ENCODE measurements at regions not wholly inside any gene's neighbourhood (a gene's known extent, or its start where the extent isn't known, plus 50 kb on each side); places are given as distances from the start of the nearest gene placed in this dataset.

DNA sequence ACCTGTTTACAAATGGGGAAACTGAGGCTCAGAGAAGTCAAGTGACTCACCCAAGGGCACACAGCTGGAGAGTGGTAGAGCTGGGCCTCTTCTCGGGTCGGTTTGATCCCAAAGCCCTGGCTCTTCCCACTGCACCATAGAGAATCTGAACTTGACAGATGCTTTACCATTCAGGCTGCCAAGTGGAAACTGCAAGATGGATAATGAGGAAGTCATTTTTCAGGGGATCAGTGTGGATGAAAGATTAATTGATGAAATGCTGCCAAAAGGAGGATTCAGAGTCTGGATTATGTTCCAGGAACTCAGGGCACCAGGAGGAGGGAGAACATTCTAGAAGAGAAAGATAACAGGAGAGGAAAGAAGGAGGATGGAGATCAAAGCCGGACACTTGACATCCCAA is 185.9 kb upstream of the ZBED5 start:
- Histone ChIP-seq H3K4me2 (no peak overlapping the region), H3K4me1 (ENCODE audit: insufficient read depth) (peaks cover 3% of the 10 kb centered on the region), H3K79me2 (no peaks in the 10 kb centered on the region), H2AFZ (no peak overlapping the region), H3K9me2 (replicated peaks; ENCODE audit: insufficient read depth) (no peaks in the 10 kb centered on the region), H3K27me3 (no peaks in the 10 kb centered on the region), H4K20me1 (ENCODE audit: insufficient read depth, poor library complexity, severe bottlenecking) (no peaks in the 10 kb centered on the region), H3K9me3 (ENCODE audit: low read depth) (no peaks in the 10 kb centered on the region), H3K27ac (no peak overlapping the region), H3K4me3 (no peak overlapping the region), H3K36me3 (replicated peaks; ENCODE audit: insufficient read depth, low read depth) (no peaks in the 10 kb centered on the region)
- 91% methylated on average over 3 of the region's 3 CpGs for WGBS (ENCODE audit: low lambda C conversion rate, missing lambda C conversion rate)
- no peak for DNase-seq (ENCODE audit: low spot score)
- TF ChIP-seq EZH2 (IDR thresholded peaks at IDR 0.05; ENCODE audit: borderline replicate concordance) (no peak), EZH2phosphoT487 (IDR thresholded peaks at IDR 0.05; ENCODE audit: low read depth, severe bottlenecking, unreplicated experiment) (no peak)
- TF ChIP-seq, protein P1, sequence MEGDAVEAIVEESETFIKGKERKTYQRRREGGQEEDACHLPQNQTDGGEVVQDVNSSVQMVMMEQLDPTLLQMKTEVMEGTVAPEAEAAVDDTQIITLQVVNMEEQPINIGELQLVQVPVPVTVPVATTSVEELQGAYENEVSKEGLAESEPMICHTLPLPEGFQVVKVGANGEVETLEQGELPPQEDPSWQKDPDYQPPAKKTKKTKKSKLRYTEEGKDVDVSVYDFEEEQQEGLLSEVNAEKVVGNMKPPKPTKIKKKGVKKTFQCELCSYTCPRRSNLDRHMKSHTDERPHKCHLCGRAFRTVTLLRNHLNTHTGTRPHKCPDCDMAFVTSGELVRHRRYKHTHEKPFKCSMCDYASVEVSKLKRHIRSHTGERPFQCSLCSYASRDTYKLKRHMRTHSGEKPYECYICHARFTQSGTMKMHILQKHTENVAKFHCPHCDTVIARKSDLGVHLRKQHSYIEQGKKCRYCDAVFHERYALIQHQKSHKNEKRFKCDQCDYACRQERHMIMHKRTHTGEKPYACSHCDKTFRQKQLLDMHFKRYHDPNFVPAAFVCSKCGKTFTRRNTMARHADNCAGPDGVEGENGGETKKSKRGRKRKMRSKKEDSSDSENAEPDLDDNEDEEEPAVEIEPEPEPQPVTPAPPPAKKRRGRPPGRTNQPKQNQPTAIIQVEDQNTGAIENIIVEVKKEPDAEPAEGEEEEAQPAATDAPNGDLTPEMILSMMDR (IDR thresholded peaks at IDR 0.05; ENCODE audit: poor library complexity) = no peak

DNA sequence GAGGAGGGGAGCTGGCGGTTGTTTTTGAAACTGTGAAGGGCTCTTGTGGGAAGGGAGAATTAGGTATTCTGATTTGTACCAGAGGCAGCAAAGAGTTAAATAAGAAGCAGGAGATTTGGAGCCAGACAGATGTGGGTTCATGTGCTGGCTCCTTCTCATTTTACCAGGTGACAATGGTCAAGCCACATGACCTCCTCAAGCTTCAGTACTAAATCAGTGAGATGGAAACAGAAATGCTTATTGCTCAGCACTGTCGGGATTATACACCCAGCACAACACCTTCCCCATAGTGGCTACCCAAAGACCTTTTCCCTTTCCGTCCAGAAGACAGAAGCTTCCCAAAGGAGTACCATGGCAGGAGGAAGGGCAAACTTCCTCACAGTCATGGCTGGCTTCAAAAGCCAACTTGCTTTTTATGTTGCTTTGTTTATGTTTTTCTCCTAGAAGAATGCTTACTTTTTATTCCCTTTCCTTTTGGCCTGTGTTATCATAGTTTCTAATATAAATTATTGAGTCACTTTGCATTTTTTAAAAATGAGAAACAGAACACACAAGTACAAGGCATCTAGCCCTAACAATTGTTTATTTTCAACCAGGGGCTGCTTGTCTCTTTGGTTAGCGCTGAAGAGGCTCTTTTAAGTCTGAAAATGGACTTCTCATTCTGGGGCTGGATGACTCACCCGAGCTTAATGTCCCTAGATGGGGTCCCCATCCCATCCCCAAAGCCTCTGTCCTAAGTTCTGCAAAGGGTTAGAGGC is 181.5 kb upstream of the ZBED5 start:
- DNase-seq (ENCODE audit: low spot score) = no peak
- peaks cover 12% of the 10 kb centered on the region for H3K4me1 ChIP-seq (ENCODE audit: insufficient read depth)
- no peaks in the 10 kb centered on the region for H3K9me2 ChIP-seq (replicated peaks; ENCODE audit: insufficient read depth)
- no peak overlapping the region for H3K27ac ChIP-seq
- no peak overlapping the region for H3K4me3 ChIP-seq
- no peaks in the 10 kb centered on the region for H4K20me1 ChIP-seq (ENCODE audit: insufficient read depth, poor library complexity, severe bottlenecking)
- H3K79me2 ChIP-seq = no peaks in the 10 kb centered on the region
- H3K4me2 ChIP-seq = no peak overlapping the region
- no peaks in the 10 kb centered on the region for H3K36me3 ChIP-seq (replicated peaks; ENCODE audit: insufficient read depth, low read depth)
- no peaks in the 10 kb centered on the region for H3K9me3 ChIP-seq (ENCODE audit: low read depth)
- H3K27me3 ChIP-seq = no peaks in the 10 kb centered on the region
- 76% methylated on average over 5 of the region's 5 CpGs for WGBS (ENCODE audit: low lambda C conversion rate, missing lambda C conversion rate)
- no peak overlapping the region for H2AFZ ChIP-seq
- TF ChIP-seq, protein P1 (IDR thresholded peaks at IDR 0.05; ENCODE audit: poor library complexity) = no peak
- TF ChIP-seq EZH2 (IDR thresholded peaks at IDR 0.05; ENCODE audit: borderline replicate concordance) (no peak), EZH2phosphoT487 (IDR thresholded peaks at IDR 0.05; ENCODE audit: low read depth, severe bottlenecking, unreplicated experiment) (no peak)

DNA sequence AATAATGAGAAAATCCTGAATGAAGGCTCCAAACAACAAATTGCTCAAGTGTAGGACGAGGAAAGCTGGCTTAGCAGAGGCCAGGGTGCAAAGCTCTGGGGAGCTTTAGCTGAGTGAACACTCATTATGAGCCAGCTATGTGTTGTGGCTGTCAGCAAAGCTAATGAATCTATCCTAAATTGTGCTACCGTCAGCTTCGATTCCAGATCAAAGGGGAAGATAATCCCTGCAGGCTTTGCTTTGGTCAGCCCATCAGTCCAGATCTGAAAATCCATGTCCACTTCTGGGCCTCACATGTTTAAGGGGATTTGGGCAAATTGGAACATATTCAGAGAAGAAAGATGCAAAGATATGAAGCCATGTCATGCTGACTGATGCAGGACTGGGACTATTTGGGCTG is 180.9 kb upstream of the ZBED5 start:
- Histone ChIP-seq H4K20me1 (ENCODE audit: insufficient read depth, poor library complexity, severe bottlenecking) (no peaks in the 10 kb centered on the region), H3K27ac (no peak overlapping the region), H3K4me3 (no peak overlapping the region), H3K27me3 (no peaks in the 10 kb centered on the region), H3K4me1 (ENCODE audit: insufficient read depth) (peaks cover 12% of the 10 kb centered on the region), H3K79me2 (no peaks in the 10 kb centered on the region), H3K9me2 (replicated peaks; ENCODE audit: insufficient read depth) (no peaks in the 10 kb centered on the region), H3K4me2 (no peak overlapping the region), H2AFZ (no peak overlapping the region), H3K36me3 (replicated peaks; ENCODE audit: insufficient read depth, low read depth) (no peaks in the 10 kb centered on the region), H3K9me3 (ENCODE audit: low read depth) (no peaks in the 10 kb centered on the region)
- 55% methylated on average over 3 of the region's 3 CpGs for WGBS (ENCODE audit: low lambda C conversion rate, missing lambda C conversion rate)
- no peak for DNase-seq (ENCODE audit: low spot score)
- no peak for TF ChIP-seq EZH2 (IDR thresholded peaks at IDR 0.05; ENCODE audit: borderline replicate concordance)
- TF ChIP-seq, protein P1 (IDR thresholded peaks at IDR 0.05; ENCODE audit: poor library complexity) = no peak
- TF ChIP-seq EZH2phosphoT487 (IDR thresholded peaks at IDR 0.05; ENCODE audit: low read depth, severe bottlenecking, unreplicated experiment) = no peak

Data from hepatocyte (in vitro differentiated cells).